Neural cell (in vitro differentiated cells): ENCODE measurements at regions not wholly inside any gene's neighbourhood (a gene's known extent, or its start where the extent isn't known, plus 50 kb on each side); places are given as distances from the start of the nearest gene placed in this dataset.

Experiments
- H2AFZ ChIP-seq: fragments of 200-600, 300-800 bp; sonication (generic), shearing (Covaris generic); 2 replicates; pipeline ENCODE4 v1.6.0; 2014; ENCODE audit warnings: low read depth, mild to moderate bottlenecking, antibody characterized with exemption, low read length, moderate library complexity
- H3F3A ChIP-seq: fragments of 200-600 bp; shearing (Covaris generic); 2 replicates; pipeline ENCODE4 v1.6.1; 2016; ENCODE audit warnings: mild to moderate bottlenecking, moderate library complexity, mixed read lengths, antibody characterized with exemption, low read length; ENCODE audit not compliant: insufficient read depth, poor library complexity, severe bottlenecking
- H3K27ac ChIP-seq: fragments of 200-600, 300-800 bp; sonication (generic), shearing (Covaris generic); 2 replicates; pipeline ENCODE4 v1.5.1; 2014; ENCODE audit warnings: mild to moderate bottlenecking, low read length, moderate library complexity
- H3K27me3 ChIP-seq: fragments of 300-800, 200-600 bp; sonication (generic), shearing (Covaris generic); 2 replicates; pipeline ENCODE4 v1.6.0; 2014; ENCODE audit warnings: mild to moderate bottlenecking, low read depth, low read length, moderate library complexity; ENCODE audit not compliant: insufficient read depth
- H3K36me3 ChIP-seq: fragments of 300-800, 200-600 bp; sonication (generic), shearing (Covaris generic); 2 replicates; pipeline ENCODE4 v1.5.1; 2014; ENCODE audit warnings: mild to moderate bottlenecking, antibody characterized with exemption, low read length, moderate library complexity; ENCODE audit not compliant: insufficient read depth
- H3K4me2 ChIP-seq: fragments of 300-800, 200-600 bp; sonication (generic), shearing (Covaris generic); 2 replicates; pipeline ENCODE4 v1.6.0; 2014; ENCODE audit warnings: mild to moderate bottlenecking, low read length
- H3K4me3 ChIP-seq: fragments of 300-800, 200-600 bp; sonication (generic), shearing (Covaris generic); 2 replicates; pipeline ENCODE4 v1.5.1; 2014; ENCODE audit warnings: mild to moderate bottlenecking, low read length, moderate library complexity
- H3K79me2 ChIP-seq: fragments of 200-600 bp; shearing (Covaris generic); replicated peaks from 2 replicates; pipeline ENCODE4 v1.6.0; 2014; ENCODE audit warnings: mild to moderate bottlenecking, low read length, moderate library complexity; ENCODE audit not compliant: insufficient read depth
- H3K9ac ChIP-seq: fragments of 300-800, 200-600 bp; sonication (generic), shearing (Covaris generic); 2 replicates; pipeline ENCODE4 v1.6.1; 2016; ENCODE audit warnings: mild to moderate bottlenecking, low read length, mixed read lengths
- H3K9me2 ChIP-seq: fragments of 200-600 bp; shearing (Covaris generic); 2 replicates; pipeline ENCODE4 v1.6.1; 2016; ENCODE audit warnings: mild to moderate bottlenecking, low read length, mixed read lengths; ENCODE audit not compliant: insufficient read depth
- H3K9me3 ChIP-seq: fragments of 200-600, 300-800 bp; sonication (generic), shearing (Covaris generic); 2 replicates; pipeline ENCODE4 v1.6.1; 2016; ENCODE audit warnings: mild to moderate bottlenecking, mixed run types, low read length, moderate library complexity, mixed read lengths
- H4K20me1 ChIP-seq: fragments of 200-600 bp; shearing (Covaris generic); 2 replicates; pipeline ENCODE4 v1.6.1; 2016; ENCODE audit warnings: mild to moderate bottlenecking, mixed run types; ENCODE audit not compliant: insufficient read depth
- EP300 ChIP-seq: fragments of 450-650 bp; conservative IDR thresholded peaks from 2 replicates; pipeline ENCODE4 v1.6.1; 2014; ENCODE audit warnings: antibody characterized with exemption, mild to moderate bottlenecking, moderate library complexity; ENCODE audit not compliant: poor library complexity, severe bottlenecking
- EZH2 ChIP-seq: fragments of 200-600, 300-800 bp; shearing (Covaris generic), sonication (generic); IDR thresholded peaks from 2 replicates; pipeline ENCODE4 v1.6.1; 2014; ENCODE audit warnings: antibody characterized with exemption, low read length, borderline replicate concordance, mild to moderate bottlenecking; ENCODE audit not compliant: insufficient read depth, poor library complexity, severe bottlenecking
- MXI1 ChIP-seq: fragments of 450-650 bp; conservative IDR thresholded peaks from 2 replicates; pipeline ENCODE4 v1.6.1; 2014; ENCODE audit warnings: antibody characterized with exemption, mild to moderate bottlenecking; ENCODE audit not compliant: poor library complexity, severe bottlenecking
- POLR2AphosphoS5 ChIP-seq: IDR thresholded peaks from 2 replicates; pipeline ENCODE4 v1.6.1; 2012
- RAD21 ChIP-seq: fragments of 450-650 bp; conservative IDR thresholded peaks from 2 replicates; pipeline ENCODE4 v1.6.1; 2014; ENCODE audit warnings: antibody characterized with exemption, mild to moderate bottlenecking, moderate library complexity
- SMC3 ChIP-seq: fragments of 450-650 bp; conservative IDR thresholded peaks from 2 replicates; pipeline ENCODE4 v1.6.1; 2014; ENCODE audit warnings: antibody characterized with exemption, mild to moderate bottlenecking, moderate library complexity; ENCODE audit not compliant: poor library complexity
- TAF1 ChIP-seq: IDR thresholded peaks from 2 replicates; pipeline ENCODE4 v1.6.1; 2012; ENCODE audit warnings: low read depth
- TF ChIP-seq, protein P1 (sequence below): IDR thresholded peaks from 2 replicates; pipeline ENCODE4 v1.6.1; 2012; ENCODE audit warnings: borderline replicate concordance
- TF ChIP-seq, protein P2 (sequence below): fragments of 450-650 bp; IDR thresholded peaks from 2 replicates; pipeline ENCODE4 v1.5.1; 2014; ENCODE audit warnings: antibody characterized with exemption, mild to moderate bottlenecking, moderate library complexity; ENCODE audit not compliant: poor library complexity, severe bottlenecking

DNA sequence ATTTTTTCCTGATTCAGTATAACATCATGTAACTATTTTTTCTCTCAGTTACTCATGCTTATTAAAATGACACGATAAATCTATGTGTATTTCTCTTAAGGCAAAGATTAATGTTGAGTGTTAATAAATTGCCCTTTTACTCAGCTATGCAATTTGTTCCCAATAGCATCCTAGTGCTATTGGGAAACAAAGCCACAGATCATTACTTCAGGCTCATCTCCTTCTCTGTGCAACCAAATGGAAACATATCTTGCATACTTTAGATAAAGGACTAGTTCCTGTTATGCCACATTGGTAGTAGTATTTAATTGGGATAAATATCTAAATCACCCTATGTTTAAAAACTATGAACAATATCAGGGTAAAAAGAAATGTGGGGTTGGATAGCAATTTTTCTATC, 106.2 kb downstream of the PLPPR4 start:
- H3K9ac ChIP-seq, result no peak overlapping the region
- H3K9me2 ChIP-seq, result no peaks in the 10 kb centered on the region
- H3K27me3 ChIP-seq, result no peaks in the 10 kb centered on the region
- TF ChIP-seq, protein P1, sequence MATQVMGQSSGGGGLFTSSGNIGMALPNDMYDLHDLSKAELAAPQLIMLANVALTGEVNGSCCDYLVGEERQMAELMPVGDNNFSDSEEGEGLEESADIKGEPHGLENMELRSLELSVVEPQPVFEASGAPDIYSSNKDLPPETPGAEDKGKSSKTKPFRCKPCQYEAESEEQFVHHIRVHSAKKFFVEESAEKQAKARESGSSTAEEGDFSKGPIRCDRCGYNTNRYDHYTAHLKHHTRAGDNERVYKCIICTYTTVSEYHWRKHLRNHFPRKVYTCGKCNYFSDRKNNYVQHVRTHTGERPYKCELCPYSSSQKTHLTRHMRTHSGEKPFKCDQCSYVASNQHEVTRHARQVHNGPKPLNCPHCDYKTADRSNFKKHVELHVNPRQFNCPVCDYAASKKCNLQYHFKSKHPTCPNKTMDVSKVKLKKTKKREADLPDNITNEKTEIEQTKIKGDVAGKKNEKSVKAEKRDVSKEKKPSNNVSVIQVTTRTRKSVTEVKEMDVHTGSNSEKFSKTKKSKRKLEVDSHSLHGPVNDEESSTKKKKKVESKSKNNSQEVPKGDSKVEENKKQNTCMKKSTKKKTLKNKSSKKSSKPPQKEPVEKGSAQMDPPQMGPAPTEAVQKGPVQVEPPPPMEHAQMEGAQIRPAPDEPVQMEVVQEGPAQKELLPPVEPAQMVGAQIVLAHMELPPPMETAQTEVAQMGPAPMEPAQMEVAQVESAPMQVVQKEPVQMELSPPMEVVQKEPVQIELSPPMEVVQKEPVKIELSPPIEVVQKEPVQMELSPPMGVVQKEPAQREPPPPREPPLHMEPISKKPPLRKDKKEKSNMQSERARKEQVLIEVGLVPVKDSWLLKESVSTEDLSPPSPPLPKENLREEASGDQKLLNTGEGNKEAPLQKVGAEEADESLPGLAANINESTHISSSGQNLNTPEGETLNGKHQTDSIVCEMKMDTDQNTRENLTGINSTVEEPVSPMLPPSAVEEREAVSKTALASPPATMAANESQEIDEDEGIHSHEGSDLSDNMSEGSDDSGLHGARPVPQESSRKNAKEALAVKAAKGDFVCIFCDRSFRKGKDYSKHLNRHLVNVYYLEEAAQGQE, result no peak
- TF ChIP-seq EZH2, result no peak
- TF ChIP-seq EP300, result no peak
- no peak for TF ChIP-seq MXI1
- TF ChIP-seq POLR2AphosphoS5, result no peak
- TF ChIP-seq, protein P2, sequence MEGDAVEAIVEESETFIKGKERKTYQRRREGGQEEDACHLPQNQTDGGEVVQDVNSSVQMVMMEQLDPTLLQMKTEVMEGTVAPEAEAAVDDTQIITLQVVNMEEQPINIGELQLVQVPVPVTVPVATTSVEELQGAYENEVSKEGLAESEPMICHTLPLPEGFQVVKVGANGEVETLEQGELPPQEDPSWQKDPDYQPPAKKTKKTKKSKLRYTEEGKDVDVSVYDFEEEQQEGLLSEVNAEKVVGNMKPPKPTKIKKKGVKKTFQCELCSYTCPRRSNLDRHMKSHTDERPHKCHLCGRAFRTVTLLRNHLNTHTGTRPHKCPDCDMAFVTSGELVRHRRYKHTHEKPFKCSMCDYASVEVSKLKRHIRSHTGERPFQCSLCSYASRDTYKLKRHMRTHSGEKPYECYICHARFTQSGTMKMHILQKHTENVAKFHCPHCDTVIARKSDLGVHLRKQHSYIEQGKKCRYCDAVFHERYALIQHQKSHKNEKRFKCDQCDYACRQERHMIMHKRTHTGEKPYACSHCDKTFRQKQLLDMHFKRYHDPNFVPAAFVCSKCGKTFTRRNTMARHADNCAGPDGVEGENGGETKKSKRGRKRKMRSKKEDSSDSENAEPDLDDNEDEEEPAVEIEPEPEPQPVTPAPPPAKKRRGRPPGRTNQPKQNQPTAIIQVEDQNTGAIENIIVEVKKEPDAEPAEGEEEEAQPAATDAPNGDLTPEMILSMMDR, result no peak
- no peak for TF ChIP-seq RAD21
- TF ChIP-seq SMC3, result no peak
- no peak for TF ChIP-seq TAF1
- H3F3A ChIP-seq, result no peaks in the 10 kb centered on the region
- H3K4me3 ChIP-seq, result no peak overlapping the region
- no peaks in the 10 kb centered on the region for H3K36me3 ChIP-seq
- H3K9me3 ChIP-seq, result no peaks in the 10 kb centered on the region
- no peak overlapping the region for H3K4me2 ChIP-seq
- H2AFZ ChIP-seq, result no peak overlapping the region
- H3K27ac ChIP-seq, result no peak overlapping the region
- no peaks in the 10 kb centered on the region for H4K20me1 ChIP-seq
- no peaks in the 10 kb centered on the region for H3K79me2 ChIP-seq

DNA sequence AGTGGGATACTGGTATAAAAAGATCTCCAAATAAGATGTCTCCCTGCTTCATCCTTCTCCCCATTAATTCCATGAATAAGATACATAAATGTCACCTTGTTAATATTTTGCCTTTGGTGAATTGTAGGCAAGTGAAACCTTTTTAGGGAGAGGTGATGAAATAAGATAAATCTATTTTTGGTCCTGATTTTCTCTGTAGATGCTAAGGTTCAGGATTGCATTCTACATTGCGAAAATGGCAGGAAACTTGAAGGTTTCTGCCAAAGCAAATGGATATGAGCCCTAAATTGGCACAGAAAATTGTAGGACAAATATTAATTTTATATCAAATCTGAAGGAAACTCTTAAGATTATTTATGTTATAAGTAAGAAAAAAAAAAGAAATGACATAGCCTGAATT, 107.1 kb downstream of the PLPPR4 start:
- Histone ChIP-seq H3K4me2 (no peak overlapping the region), H3K79me2 (no peaks in the 10 kb centered on the region), H3K4me3 (no peak overlapping the region), H3K9me3 (no peaks in the 10 kb centered on the region), H3K36me3 (no peaks in the 10 kb centered on the region), H3K27me3 (no peaks in the 10 kb centered on the region), H2AFZ (no peak overlapping the region), H4K20me1 (no peaks in the 10 kb centered on the region), H3F3A (no peaks in the 10 kb centered on the region), H3K27ac (no peak overlapping the region), H3K9ac (no peak overlapping the region), H3K9me2 (no peaks in the 10 kb centered on the region)
- no peak for TF ChIP-seq TAF1
- no peak for TF ChIP-seq RAD21
- TF ChIP-seq, protein P2, result no peak
- no peak for TF ChIP-seq POLR2AphosphoS5
- no peak for TF ChIP-seq SMC3
- no peak for TF ChIP-seq EZH2
- TF ChIP-seq, protein P1, result no peak
- no peak for TF ChIP-seq MXI1
